Stimulated activated CD4-positive, alpha-beta T cell treated with anti-CD3 and anti-CD28 coated beads, TNF-alpha, amount 100 ng/mL, for 48 hours (primary cell): ENCODE measurements at regions not wholly inside any gene's neighbourhood (a gene's known extent, or its start where the extent isn't known, plus 50 kb on each side); places are given as distances from the start of the nearest gene placed in this dataset.

ENCODE experiments used
- DNase-seq, 3 donors: peaks; one replicate each; pipeline ENCODE4 v3.0.0-alpha.2; 2020; ENCODE audit warnings: low read depth in 3 of 3

DNA sequence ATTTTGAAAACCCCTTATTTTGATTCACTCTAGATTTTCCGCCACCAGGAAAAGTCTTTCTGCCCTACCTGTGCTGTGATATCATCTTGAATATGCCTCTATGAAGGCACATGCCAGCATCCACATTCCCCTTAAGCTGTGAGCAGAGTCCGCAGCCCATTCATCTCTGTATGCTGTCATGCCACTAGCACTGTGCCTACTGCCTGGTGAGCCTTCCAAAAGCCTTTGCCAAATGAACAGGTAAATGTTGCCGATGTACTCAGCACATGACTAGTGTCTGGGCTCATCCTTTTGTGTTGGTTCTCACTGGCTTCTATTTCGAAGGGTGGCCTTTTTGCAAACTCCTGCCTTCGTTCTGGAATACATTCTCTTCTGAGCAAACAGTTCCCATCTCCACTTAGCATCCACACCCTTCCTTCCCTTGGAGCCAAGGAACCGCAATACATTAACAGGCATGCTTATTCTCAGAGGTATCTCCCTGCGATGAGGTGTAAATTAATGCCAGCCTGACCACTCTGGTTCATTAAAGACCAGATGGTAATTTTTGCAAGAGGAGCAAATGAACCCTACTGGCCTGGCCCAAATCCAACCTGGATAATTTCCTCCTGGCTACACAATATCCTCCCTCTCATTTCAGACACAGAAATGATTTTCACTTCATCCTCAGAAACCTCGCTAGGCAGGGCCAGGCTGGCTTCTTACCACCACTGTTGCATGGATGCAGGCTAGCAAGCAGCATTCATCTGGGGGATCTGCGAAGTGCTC is 339.7 kb upstream of the NFE2L3 start:
- DNase-seq = no peak

DNA sequence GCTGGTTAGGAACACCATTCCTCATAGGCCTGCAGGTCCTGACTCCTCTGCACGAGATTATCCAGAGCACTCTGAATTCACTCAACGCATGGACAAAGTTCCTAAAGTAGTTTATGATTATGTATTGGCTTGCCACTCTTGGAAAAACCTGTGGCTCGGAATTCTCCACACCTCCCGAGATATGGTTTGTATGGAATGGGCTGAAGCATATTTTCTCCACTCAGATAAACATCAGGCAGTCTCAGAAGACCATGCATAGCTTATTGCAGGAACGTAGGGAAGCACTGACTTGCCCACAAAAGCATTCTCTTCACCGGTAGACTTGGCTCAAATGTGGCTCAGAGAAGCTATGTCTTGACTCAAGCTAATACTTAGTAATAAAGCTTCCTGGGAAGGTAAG is 338.6 kb upstream of the NFE2L3 start:
- no peak for DNase-seq

DNA sequence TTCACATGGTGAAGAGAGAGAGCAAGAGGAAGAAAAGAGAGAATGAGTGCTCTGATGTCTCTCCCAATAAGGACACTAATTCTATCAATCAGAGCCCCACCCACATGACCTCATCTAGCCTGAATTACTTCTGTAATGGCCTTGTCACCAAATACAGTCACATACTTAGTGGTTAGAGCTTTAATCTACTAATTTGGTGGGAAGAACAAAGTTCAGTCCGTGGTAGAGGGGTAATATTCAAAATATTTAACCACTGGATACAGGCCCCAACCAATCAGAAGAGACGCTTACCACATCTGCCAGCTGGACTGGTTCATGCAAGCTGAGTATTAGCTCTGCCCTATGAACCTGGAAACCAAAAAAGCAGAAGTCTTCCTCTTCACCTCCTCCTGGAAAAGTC is 336.3 kb upstream of the NFE2L3 start:
- no peak for DNase-seq

GRCh38 chr7:25820432-25821040 is 331.5 kb upstream of the NFE2L3 start:
- DNase-seq = no peak

DNA sequence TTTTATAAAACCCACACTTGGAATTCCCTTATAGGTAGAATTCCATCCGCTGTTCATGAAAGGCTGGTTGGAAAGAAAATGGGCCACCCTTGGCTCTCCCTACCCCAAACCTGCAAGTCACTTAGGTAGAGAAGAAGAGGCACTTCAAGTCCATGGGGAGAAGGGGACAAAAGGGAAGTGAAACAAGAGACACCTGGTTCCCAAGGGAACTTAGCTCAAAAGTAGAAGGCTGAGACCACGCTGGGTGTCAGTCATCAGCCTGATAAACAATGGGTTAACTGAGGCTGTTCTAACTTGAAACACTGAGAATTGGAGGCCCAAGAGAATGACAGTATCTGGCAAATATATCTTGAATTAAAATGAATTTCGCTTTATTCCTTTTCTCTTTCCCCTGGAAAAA is 330.8 kb upstream of the NFE2L3 start:
- DNase-seq = no peak

- DNase-seq = no peak
Measured at GRCh38 chr7:25822823-25823222, 329.2 kb upstream of the NFE2L3 start.

DNA sequence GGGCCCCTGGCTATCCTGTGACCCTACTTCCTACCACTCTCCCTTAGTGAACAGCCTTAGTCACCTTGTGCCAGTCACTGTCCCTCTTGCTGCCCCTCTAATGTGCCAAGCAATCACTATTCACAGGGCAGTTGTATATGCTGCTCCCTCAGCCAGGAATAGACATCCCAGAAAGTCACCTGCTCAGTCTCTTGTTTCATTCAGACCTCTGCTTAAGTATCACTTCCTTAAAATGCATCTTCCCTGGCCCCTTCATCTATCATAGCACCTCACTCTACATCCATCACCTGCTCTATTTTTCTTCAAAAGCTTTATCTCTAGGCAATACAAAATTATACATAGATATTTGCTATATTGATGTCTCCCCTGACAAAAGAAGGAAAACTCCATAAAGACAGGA is 328.4 kb upstream of the NFE2L3 start:
- no peak for DNase-seq

GRCh38 chr7:25828468-25828867 is 323.5 kb upstream of the NFE2L3 start:
- DNase-seq = no peak

DNA sequence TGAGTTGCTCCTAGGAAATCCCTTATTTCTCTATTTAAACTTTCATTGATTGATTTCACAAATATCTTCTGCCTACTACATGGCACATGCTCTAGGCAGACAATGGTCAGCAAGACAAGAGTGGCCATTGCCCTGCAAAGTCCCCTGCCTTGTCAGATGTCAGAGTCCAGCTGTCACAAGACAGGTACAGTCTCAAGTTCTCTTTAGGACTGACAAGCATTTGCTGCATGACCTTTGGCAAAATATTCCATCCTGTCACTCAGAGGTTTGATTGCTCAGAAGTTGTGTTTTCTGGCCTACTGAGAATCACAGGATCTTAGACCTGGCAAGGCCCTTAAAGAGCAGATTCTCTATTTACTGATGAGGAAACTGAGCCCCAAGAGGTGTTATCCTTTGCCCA is 322.3 kb upstream of the NFE2L3 start:
- no peak for DNase-seq

- DNase-seq = no peak
Measured at GRCh38 chr7:25830215-25830614, 321.8 kb upstream of the NFE2L3 start.

- DNase-seq = no peak
Measured at GRCh38 chr7:25831062-25831691, 320.8 kb upstream of the NFE2L3 start.

GRCh38 chr7:25831831-25832411 is 320.1 kb upstream of the NFE2L3 start:
- DNase-seq = no peak

DNA sequence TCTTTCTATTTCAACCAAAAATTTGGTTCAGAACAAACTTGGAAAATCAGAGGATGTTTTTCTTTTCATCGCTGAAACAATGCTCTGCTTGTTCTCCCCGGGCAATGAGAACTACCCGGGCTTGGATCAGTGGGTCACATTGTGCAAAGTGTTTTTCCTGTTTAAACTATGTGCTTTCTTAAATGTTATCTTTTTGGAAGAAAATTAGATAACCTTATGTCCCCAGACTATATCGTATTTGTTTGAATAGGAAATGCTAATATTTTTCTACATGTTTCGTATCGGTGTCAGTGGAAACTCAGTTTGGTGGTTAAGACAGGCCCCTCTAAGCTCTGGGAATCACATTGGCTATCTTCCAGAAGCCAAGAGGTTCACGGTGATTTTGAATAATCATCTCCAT is 319.5 kb upstream of the NFE2L3 start:
- DNase-seq = no peak

- no peak for DNase-seq
Measured at GRCh38 chr7:25832929-25833328, 319.1 kb upstream of the NFE2L3 start.

DNA sequence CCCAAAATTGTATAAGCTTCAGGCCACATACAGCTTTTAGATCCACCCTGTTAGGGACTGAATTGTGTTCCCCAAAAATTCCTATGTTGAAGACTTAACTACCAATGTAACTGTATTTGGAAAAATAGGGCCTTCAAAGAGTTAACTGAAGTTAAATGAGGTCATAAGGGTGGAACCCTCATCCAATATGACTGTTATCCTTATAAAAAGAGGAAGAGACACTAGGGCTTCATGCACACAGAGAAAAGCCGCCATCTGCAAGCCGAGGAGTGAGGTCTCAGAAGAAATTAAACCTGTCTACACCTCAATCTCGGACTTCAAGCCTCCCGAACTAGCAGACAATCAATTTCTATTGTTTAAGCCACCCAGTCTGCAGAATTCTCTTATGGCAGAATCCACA is 317.9 kb upstream of the NFE2L3 start:
- DNase-seq = no peak

DNA sequence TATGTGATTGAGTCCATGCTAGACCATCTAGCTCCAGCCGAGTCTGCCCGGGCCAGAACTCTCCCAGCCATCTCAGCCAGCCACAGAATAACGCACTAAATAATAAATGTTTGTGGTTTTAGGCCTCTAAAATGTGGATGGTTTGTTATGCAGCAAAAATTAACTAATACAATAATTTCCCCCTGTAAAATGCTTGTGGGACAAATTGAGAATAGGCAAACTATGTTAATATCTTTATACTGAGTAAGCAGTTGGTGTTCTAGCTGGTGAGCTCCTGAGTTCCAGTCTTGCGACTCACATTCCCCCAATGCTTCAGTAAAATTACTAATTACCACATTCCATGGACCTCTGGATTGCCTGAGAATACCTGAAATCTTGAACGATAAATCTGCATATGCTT is 316.8 kb upstream of the NFE2L3 start:
- DNase-seq = no peak

- no peak for DNase-seq
Measured at GRCh38 chr7:25839084-25839769, 312.8 kb upstream of the NFE2L3 start.

DNA sequence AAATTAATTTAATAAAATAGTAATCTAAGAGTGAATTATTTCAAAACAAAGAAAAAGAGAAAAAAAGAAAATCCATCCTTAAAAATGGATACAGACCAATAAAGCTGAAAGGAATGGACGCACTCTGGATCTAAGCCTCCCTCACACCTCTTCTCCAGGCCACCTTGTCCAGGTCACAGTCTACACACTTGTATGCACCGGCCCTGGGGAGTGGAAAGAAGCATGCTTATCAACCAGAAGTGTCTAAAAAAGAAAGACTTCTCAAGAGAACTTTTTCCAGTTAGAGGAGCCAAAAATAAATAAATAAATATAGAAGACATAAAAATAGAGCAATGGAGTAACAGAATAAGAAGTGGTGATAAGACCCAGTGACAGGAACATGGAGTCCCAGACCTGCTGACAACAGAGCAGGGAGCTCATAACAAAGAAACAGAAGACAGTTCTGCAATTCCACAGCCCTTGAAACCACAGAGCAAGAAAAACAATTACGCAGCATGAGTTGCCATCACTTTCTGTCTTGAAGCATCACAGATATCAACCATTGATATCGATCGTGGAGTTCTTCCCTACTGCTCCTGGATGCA is 311.7 kb upstream of the NFE2L3 start:
- no peak for DNase-seq

DNA sequence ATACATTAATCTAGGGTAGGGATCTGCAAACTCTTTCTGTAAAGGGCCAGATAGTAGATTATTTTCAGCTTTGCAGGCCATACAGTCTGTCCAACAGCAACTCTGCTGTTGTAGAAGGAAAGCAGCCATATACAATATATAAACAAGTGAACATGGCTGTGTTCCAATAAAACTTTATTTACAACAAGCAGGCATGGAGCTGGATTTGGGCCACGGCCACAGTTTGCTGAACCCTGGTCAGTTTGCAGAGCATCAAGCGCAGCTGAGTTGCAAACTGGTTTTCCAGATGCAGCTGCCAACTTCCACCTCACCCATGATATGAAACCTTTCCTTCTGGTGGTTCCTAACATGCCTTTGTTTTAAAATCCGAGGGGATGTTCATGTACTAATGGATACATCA is 310.4 kb upstream of the NFE2L3 start:
- no peak for DNase-seq

- DNase-seq = no peak
Measured at GRCh38 chr7:25842201-25842733, 309.7 kb upstream of the NFE2L3 start.

DNA sequence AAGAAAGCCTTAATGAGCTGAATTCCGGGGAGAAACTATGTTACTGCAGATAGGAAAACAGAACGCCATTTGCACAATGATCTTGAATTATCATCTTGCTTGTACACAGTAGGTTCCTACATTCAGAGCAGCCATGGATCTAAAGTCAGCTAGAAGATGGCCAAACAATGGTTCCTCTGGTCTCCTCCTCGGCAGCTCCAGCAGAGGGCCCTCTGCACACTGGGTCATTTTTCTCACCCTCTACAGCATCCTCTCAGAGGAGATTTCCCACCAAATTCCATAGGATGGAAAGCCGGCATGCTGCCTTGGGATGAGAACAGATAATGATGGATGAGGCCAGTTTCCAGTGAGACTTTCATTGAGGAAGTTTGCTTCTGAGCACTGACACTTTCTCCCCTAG is 308.5 kb upstream of the NFE2L3 start:
- no peak for DNase-seq
